DMS153 (cell line): ENCODE measurements at regions not wholly inside any gene's neighbourhood (a gene's known extent, or its start where the extent isn't known, plus 50 kb on each side); places are given as distances from the start of the nearest gene placed in this dataset.
"Not testable (repeated sequence)": the region's sequence is repeated elsewhere in the genome, so short reads cannot be mapped to it uniquely, and the experiment has no call there.

ENCODE experiments used
- DNase-seq: peaks from one replicate; lab custom pipeline; 2025; lab: John Stamatoyannopoulos, UW

DNA sequence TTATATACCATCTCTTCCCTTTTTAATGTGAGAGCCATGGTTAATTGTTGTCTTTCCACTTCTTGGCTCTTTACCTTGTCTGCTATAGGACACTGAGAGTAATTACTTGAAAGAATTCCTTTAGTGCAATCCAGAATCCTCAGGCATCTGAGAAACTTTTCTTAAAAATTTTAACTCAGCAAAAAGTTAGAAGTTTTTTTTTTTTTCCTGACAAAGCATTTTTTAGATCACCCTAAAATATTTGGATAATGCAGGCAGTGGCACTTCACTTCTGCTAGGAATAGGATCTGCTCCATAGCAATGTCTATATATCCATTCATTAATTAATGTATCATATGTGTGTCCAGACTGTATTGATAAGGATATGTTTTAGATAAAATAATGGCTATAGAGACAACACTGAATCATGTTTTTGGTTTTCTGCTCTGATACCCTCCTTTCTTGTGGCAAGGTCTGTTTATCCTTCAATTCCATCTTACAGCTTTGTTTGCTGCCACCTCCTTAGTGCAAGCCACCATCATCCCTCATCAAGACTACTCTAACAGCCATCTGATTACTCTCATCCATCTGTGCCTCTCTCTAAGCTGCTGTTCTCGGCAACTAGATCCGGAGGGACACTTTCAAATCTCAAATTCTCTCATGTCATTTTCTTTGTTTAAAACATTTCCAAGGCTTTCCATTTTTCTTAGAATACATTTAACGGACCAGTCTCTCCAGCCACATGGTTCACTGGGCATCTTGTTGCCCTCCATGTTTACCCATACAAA is 563.5 kb downstream of the EDEM1 start:
- DNase-seq = no peak

GRCh38 chr3:5754602-5755001 is 567.1 kb downstream of the EDEM1 start:
- DNase-seq = no peak

GRCh38 chr3:5756443-5756842 is 568.9 kb downstream of the EDEM1 start:
- no peak for DNase-seq

GRCh38 chr3:5757213-5757804 is 569.8 kb downstream of the EDEM1 start:
- no peak for DNase-seq

DNA sequence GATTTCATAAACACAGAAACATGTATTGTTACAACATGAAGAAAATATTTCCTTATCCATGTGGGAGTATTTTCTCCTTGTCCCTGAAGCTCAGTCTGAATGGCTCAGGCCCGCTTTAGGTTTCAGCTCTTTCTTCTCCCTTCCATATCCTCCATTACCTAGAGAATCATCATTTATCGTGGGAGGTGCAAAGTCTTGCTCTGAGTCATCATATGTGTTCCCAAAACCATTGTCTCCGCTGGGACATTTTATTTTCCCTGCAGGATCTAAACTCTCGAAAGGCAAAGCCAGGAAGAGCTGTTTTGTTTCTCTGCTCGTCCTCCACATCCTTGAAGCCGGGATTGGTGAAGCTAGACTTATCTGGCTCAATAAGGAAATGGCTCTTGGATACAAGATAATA is 571.2 kb downstream of the EDEM1 start:
- DNase-seq = no peak

- no peak for DNase-seq
These were observed 575.0 kb downstream of the EDEM1 start for GRCh38 chr3:5762506-5762905.

- DNase-seq = no peak
These were observed 579.3 kb downstream of the EDEM1 start for GRCh38 chr3:5766848-5767247.

- no peak for DNase-seq
These were observed 579.8 kb downstream of the EDEM1 start for GRCh38 chr3:5767304-5767703.

DNA sequence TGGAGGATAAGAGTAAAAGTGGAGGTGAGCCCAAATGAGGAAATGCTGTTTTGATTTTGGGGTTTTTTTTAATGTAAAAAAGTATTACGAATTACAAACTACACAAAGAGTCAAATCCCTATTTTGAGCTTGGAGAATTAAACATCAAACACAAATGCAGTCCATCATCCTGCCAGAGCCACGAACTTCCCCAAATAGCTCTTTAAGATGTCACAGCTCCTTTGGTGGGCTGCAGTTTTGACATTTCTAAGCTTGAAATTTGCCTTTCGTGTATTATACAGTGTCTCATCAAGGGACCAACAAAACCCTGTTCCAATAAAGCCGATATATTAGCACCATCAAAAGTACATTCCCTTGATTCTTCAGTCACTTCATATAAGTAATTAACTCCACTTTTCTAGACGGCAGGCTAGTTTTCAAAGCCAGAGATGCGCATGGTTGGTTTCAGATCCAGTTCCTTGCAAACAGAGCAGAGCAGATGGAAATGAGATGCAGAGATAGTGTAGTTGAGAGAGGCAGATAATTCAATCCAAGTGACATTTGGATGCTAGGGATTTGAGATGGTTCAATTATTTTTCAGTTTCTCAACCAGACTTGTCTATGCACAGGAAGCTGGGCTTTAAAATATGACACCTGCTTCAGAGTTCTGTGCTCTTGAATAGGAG is 580.9 kb downstream of the EDEM1 start:
- DNase-seq = peak; percentile 1

DNA sequence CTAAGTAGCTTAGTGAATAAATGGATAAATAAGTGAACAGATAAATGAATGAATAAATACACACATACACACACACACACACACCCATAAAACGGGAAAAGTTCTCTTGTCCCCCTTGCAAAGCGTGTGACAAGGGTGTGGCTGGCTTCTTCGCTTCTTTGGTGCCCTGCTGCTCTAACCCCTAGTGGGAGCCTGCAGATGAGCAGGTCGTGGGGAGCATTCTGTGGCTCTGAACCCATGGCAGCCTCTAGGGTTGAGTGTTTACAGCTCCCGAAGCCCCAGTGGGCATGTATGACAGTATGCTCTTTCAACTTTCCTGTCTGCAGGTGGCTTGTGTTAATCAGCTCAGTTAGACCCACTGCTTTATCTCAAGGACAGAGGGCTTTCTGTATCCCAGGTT is 582.3 kb downstream of the EDEM1 start:
- DNase-seq = no peak

GRCh38 chr3:5774337-5774736 is 586.8 kb downstream of the EDEM1 start:
- DNase-seq = no peak

- not testable (repeated sequence) for DNase-seq
These were observed 587.6 kb downstream of the EDEM1 start for GRCh38 chr3:5775100-5775499.

- no peak for DNase-seq
These were observed 597.2 kb downstream of the EDEM1 start for GRCh38 chr3:5784690-5785089.

GRCh38 chr3:5787861-5788488 is 600.5 kb downstream of the EDEM1 start:
- DNase-seq = peak; percentile 15

DNA sequence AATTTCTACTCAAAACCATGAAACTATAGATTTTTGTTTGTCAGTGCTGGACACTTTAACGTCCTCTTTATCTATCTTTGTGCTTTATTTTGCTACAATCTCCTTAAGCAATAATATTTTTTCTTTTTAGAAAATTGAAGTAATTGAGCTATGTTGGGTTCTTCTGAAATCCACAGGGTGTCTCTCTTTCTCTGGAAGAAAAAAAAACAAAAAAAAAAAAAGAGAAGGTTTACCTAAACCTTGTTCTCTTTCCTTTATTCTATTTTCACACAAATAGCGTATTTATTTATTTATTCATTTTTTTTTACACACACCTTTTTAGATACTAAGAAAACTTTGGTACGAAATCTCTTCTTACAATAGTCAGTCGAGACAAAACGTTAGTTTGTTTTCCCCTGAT is 601.0 kb downstream of the EDEM1 start:
- DNase-seq = no peak

GRCh38 chr3:5791558-5791957 is 604.1 kb downstream of the EDEM1 start:
- DNase-seq = peak; percentile 0

GRCh38 chr3:5796541-5796940 is 609.0 kb downstream of the EDEM1 start:
- DNase-seq = no peak

- DNase-seq = no peak
These were observed 611.3 kb downstream of the EDEM1 start for GRCh38 chr3:5798809-5799208.

DNA sequence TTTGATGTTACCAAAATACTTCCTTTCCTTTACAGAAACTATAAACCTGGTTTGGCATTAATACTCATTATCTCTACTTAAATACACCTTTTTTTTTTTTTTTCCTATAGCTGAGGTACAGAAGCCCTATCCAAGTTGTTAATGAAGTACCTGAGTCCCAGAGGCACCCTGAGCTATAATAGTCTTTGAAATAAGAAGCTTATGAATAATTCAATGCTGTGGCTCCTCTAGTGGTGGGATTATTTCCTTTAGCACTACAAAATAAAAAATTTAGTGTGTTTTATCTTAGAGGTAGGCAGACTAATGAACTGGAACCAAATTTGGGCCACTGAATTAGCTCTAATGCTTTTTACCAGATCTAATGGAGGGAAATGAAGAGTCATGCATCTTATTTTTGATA is 611.9 kb downstream of the EDEM1 start:
- DNase-seq = no peak

- DNase-seq = no peak
These were observed 613.5 kb downstream of the EDEM1 start for GRCh38 chr3:5800965-5801364.

DNA sequence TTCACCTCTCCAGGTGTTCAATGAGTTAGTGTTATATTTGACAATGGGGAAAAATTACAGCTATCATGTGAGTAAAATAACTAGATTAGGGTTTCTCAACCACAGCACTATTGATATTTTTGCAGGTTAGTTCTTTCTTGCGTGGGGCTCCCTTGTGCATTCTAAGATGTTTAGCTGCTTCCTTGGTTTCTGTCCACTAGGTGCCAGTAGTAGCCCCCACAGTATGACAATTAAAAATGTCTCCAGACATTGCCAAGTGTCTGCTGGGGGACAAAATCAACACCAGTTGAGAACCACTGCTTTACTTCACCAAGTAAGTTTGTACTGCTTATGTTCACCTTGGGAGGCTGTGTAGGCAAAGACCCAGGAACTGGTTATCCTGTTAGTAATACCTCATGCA is 618.7 kb downstream of the EDEM1 start:
- no peak for DNase-seq

GRCh38 chr3:5809586-5810246 is 622.2 kb downstream of the EDEM1 start:
- peak; percentile 0 for DNase-seq
